K562 (cell line): ENCODE measurements at regions not wholly inside any gene's neighbourhood (a gene's known extent, or its start where the extent isn't known, plus 50 kb on each side); places are given as distances from the start of the nearest gene placed in this dataset.

Experiments used
- BCL6 ChIP-seq: fragments of 250-450 bp; sonication (Bioruptor Pico); IDR thresholded peaks from 2 replicates; pipeline ENCODE4 v1.4.0; 2020
- BHLHE40 ChIP-seq: IDR thresholded peaks from 2 replicates; pipeline ENCODE4 v1.6.1; 2011; ENCODE audit warnings: low read length, improper control_type of control experiment
- BMI1 ChIP-seq: fragments of 150-350 bp; IDR thresholded peaks from 2 replicates; pipeline ENCODE4 v1.6.1; 2014; ENCODE audit warnings: low read length
- HMGXB4 ChIP-seq: sonication (generic); formaldehyde crosslinking; IDR thresholded peaks from 2 replicates; pipeline ENCODE4 v1.8.1; 2023; ENCODE audit warnings: mild to moderate bottlenecking, missing genetic modification reagents
- MITF ChIP-seq: IDR thresholded peaks from 2 replicates; pipeline ENCODE4 v1.6.1; 2014; ENCODE audit warnings: antibody characterized with exemption
- MNT ChIP-seq, 2 experiments: fragments of 450-650 bp; conservative IDR thresholded peaks; 2 replicates each; pipeline ENCODE4 v1.6.1; 2017; ENCODE audit warnings: mild to moderate bottlenecking in 2 of 2, moderate library complexity in 2 of 2
- PCBP1 ChIP-seq: fragments of 200-400 bp; formaldehyde crosslinking; IDR thresholded peaks from 2 replicates; pipeline ENCODE4 v1.6.1; 2018; ENCODE audit warnings: mild to moderate bottlenecking, low read depth, low read length; ENCODE audit not compliant: poor library complexity, severe bottlenecking
- PTTG1 ChIP-seq: fragments of 450-650 bp; IDR thresholded peaks from 2 replicates; pipeline ENCODE4 v1.6.1; 2016; ENCODE audit warnings: low read depth, mild to moderate bottlenecking, missing genetic modification characterization, missing compliant biosample characterization
- TCF7L2 ChIP-seq: fragments of 150-350 bp; IDR thresholded peaks from 2 replicates; pipeline ENCODE4 v1.6.1; 2016; ENCODE audit warnings: low read depth, mild to moderate bottlenecking, low read length, moderate library complexity
- TEAD2 ChIP-seq: fragments of 450-650 bp; IDR thresholded peaks from 2 replicates; pipeline ENCODE4 v1.6.1; 2016; ENCODE audit warnings: missing genetic modification characterization, control low read depth, missing compliant biosample characterization
- ZNF174 ChIP-seq: fragments of 250-450 bp; sonication (Bioruptor Pico); IDR thresholded peaks from 2 replicates; pipeline ENCODE4 v1.4.0; 2020; ENCODE audit warnings: mild to moderate bottlenecking
- ZNF511 ChIP-seq: sonication (generic); formaldehyde crosslinking; IDR thresholded peaks from 2 replicates; pipeline ENCODE4 v1.8.0; 2022; ENCODE audit warnings: mild to moderate bottlenecking, missing genetic modification reagents

GRCh38 chr1:73106931-73107330 is 824.6 kb upstream of the NEGR1 start (continued):
- TF ChIP-seq HMGXB4 (CRISPR knock-in tag) (no peak), TEAD2 (no peak), BHLHE40 (no peak), ZNF511 (CRISPR knock-in tag) (no peak), PCBP1 (no peak), ZNF174 (CRISPR knock-in tag) (no peak), TCF7L2 (no peak), BMI1 (no peak), PTTG1 (tag) (no peak), MITF (no peak), BCL6 (CRISPR knock-in tag) (no peak), MNT (conservative IDR thresholded peaks at IDR 0.05) (no peak)
